Kidney epithelial cell (primary cell): ENCODE measurements at regions not wholly inside any gene's neighbourhood (a gene's known extent, or its start where the extent isn't known, plus 50 kb on each side); places are given as distances from the start of the nearest gene placed in this dataset.

Experiments used
- DNase-seq: peaks from one replicate; pipeline ENCODE4 v3.0.0-alpha.2; 2010; ENCODE audit warnings: low read depth
- H3K27me3 ChIP-seq: 2 replicates; pipeline ENCODE4 v1.6.0; 2011; ENCODE audit warnings: low read length; ENCODE audit not compliant: control insufficient read depth, insufficient read depth
- H3K36me3 ChIP-seq: 2 replicates; pipeline ENCODE4 v1.5.1; 2011; ENCODE audit warnings: low read length; ENCODE audit not compliant: control insufficient read depth, insufficient read depth
- H3K4me3 ChIP-seq: 2 replicates; pipeline ENCODE4 v1.5.1; 2011; ENCODE audit warnings: low read depth, mild to moderate bottlenecking, control low read depth, low read length
- TF ChIP-seq, protein P1 (sequence below): IDR thresholded peaks from 2 replicates; pipeline ENCODE4 v1.5.1; 2011; ENCODE audit warnings: mild to moderate bottlenecking, moderate library complexity, low read length, control low read depth, inconsistent platforms; ENCODE audit not compliant: insufficient read depth, poor library complexity, severe bottlenecking

DNA sequence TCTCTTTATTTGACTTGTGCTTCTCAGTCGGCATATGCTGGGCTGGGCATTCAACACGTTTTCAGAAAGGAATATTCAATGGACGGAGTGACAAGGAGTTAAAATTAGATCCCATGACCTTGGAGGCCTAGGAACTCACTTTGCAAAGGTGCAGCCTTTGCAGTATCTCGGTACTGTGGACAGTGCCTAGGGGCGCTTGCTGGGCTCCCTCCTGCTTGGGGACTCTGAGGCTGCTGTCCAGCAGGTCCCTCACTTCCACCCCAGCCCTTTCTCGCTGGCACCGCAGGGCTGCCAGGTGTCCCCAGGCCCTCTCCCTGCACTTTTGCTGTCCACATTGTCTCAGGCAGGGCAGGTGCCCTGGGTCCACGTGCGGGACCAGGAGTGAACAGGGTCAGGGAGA, 255.5 kb upstream of the B3GAT1 start:
- DNase-seq = no peak
- Histone ChIP-seq H3K4me3 (no peak overlapping the region), H3K27me3 (peaks cover 6% of the 10 kb centered on the region), H3K36me3 (no peaks in the 10 kb centered on the region)
- TF ChIP-seq, protein P1, sequence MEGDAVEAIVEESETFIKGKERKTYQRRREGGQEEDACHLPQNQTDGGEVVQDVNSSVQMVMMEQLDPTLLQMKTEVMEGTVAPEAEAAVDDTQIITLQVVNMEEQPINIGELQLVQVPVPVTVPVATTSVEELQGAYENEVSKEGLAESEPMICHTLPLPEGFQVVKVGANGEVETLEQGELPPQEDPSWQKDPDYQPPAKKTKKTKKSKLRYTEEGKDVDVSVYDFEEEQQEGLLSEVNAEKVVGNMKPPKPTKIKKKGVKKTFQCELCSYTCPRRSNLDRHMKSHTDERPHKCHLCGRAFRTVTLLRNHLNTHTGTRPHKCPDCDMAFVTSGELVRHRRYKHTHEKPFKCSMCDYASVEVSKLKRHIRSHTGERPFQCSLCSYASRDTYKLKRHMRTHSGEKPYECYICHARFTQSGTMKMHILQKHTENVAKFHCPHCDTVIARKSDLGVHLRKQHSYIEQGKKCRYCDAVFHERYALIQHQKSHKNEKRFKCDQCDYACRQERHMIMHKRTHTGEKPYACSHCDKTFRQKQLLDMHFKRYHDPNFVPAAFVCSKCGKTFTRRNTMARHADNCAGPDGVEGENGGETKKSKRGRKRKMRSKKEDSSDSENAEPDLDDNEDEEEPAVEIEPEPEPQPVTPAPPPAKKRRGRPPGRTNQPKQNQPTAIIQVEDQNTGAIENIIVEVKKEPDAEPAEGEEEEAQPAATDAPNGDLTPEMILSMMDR = no peak

DNA sequence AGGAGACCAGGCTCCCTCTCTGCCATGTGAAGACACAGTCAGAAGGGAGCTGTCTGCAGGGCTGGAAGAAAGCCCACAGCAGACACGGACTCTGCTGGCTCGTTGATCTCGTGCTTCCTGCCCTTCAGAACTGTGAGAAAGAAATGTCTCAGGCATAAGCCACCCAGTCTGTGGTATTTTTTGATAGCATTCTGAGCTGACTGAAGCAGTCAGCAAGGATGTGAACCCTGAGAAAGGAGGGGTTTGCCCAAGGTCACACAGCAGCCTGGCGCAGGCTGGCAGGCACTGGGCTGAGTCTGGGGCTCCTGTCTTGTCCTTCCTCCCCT, 255.1 kb upstream of the B3GAT1 start:
- peaks cover 6% of the 10 kb centered on the region for H3K27me3 ChIP-seq
- no peak overlapping the region for H3K4me3 ChIP-seq
- no peaks in the 10 kb centered on the region for H3K36me3 ChIP-seq
- no peak for DNase-seq
- TF ChIP-seq, protein P1 = no peak

DNA sequence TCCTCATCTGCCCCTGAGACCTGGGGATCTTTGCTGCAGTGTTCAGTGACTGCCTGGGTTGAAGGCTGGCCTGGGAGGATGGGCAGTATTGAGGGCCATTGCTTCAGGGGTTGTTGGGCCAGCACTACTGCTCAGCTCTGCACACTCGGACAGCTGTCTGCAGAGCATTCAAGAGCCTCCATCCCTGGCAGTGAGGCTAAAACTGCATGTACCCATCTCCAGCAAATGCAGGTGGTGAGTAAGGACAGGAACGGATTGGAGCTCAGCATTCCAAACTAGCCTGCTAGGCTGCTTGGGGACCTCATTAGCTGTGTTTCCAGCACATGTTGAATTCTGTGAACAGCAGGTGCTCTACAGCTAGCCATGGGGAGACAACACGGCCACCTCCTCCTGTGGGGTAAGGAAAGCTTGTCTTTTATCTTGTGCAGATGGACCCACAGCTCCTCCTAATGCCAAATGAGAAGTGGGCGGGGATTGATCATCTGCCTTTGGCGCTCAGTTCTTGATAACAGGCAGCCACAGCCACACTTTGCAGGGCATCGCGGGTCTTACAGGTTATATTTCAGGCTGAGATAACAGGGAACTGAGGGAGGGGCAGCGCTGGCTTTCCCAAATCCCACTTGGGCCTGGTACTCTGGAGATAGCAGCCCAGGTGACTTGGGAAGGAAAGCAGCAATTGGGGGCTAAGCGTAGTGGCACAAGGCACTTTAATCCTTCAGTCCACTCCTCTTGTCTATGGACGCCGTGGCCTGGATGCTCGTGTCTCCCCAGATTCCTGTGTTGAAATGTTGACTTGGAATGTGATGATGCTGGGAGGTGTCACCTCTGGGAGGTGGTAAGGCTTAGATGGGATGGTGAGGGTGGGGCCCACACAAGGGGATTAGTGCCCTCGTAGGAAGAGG, 254.5 kb upstream of the B3GAT1 start:
- TF ChIP-seq, protein P1 = no peak
- no peaks in the 10 kb centered on the region for H3K36me3 ChIP-seq
- H3K4me3 ChIP-seq = no peak overlapping the region
- DNase-seq = no peak
- peaks cover 6% of the 10 kb centered on the region for H3K27me3 ChIP-seq

DNA sequence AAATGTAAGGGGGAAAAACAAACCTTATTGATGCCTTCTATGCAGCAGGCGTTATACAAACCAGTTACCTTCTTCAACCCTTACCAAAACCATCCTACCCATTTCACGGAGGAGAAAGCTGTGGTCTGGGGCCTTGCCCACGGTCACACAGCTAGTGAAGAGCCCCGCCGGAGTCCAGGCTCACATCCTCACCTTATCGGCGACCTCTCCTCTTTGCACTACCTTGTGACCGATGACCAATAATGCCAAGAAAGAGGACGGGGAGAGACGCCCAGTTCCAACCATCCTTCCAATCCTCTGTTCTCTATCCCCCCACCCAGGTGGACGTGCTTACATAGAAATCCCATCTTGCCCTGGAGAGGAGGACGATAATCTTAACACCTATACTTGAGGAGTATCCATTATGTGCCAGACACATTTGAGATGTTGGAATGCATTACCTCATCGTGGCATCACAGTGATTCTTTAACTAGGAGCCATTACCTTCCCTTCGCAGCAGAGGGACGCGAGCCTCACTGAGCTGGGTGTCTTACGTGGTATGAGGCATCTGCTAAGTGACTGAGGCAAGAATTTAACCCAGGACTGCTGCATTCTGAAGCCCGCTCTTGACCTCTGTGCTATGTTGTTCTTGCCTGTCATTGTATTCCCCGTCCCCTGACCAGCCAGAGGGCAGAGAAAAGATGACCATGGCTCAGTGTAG, 253.7 kb upstream of the B3GAT1 start:
- TF ChIP-seq, protein P1 = no peak
- Histone ChIP-seq H3K4me3 (no peak overlapping the region), H3K36me3 (no peaks in the 10 kb centered on the region), H3K27me3 (peaks cover 2% of the 10 kb centered on the region)
- DNase-seq = no peak

DNA sequence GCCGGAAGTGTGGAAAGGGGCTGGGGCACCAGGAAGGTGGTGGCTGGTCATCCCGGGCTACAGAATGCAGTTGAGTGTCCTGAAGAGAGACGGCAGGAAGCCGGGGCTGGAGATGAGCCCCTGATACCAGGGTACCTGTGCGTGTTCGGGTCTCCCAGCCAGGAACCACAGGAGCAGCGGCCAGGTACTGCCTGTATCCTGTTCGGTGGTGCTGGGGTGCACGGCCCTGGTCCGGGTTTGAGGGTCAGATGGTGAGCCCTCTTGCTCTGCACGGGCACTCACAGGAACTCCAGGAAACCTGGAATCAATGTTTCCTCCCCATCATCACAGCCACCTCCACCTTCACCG, 253.1 kb upstream of the B3GAT1 start:
- DNase-seq = no peak
- Histone ChIP-seq H3K27me3 (no peaks in the 10 kb centered on the region), H3K4me3 (no peak overlapping the region), H3K36me3 (no peaks in the 10 kb centered on the region)
- TF ChIP-seq, protein P1 = no peak
